ENCODE measurements at regions not wholly inside any gene's neighbourhood (a gene's known extent, or its start where the extent isn't known, plus 50 kb on each side); places are given as distances from the start of the nearest gene placed in this dataset.

DNA sequence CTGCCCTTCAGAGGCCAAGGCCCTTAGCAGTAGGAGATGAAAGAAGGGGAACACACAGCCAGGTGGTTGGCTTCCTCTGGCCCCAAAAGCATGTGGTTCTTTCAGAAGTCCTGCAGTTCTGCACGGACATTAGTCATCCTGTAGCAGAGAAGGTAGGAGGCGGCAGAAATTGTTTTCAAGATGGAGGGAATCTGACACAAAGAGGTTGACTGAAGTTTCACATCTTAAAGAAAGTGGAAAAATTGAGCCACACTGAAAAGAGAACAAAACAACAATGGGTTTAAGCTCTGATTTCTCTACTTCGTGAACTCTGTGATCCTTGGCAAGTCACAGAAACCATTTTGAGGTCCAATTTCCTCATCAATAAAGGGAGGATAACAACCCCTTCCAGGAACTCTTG lies 125.3 kb upstream of the DNAH14 start:
- TF ChIP-seq POLR2A (IDR thresholded peaks at IDR 0.05), result no peak
- TF ChIP-seq, protein P1, sequence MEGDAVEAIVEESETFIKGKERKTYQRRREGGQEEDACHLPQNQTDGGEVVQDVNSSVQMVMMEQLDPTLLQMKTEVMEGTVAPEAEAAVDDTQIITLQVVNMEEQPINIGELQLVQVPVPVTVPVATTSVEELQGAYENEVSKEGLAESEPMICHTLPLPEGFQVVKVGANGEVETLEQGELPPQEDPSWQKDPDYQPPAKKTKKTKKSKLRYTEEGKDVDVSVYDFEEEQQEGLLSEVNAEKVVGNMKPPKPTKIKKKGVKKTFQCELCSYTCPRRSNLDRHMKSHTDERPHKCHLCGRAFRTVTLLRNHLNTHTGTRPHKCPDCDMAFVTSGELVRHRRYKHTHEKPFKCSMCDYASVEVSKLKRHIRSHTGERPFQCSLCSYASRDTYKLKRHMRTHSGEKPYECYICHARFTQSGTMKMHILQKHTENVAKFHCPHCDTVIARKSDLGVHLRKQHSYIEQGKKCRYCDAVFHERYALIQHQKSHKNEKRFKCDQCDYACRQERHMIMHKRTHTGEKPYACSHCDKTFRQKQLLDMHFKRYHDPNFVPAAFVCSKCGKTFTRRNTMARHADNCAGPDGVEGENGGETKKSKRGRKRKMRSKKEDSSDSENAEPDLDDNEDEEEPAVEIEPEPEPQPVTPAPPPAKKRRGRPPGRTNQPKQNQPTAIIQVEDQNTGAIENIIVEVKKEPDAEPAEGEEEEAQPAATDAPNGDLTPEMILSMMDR (IDR thresholded peaks at IDR 0.05), result no peak
